HG02588 (cell line): ENCODE measurements at regions not wholly inside any gene's neighbourhood (a gene's known extent, or its start where the extent isn't known, plus 50 kb on each side); places are given as distances from the start of the nearest gene placed in this dataset.
"Not testable (repeated sequence)": the region's sequence is repeated elsewhere in the genome, so short reads cannot be mapped to it uniquely, and the experiment has no call there.

ENCODE experiments used
- ATAC-seq: cut with Tn5 transposase; IDR thresholded peaks from one replicate; pipeline ENCODE4 v1.9.1; 2021; ENCODE audit warnings: mild to moderate bottlenecking, moderate library complexity; ENCODE audit not compliant: unreplicated experiment

DNA sequence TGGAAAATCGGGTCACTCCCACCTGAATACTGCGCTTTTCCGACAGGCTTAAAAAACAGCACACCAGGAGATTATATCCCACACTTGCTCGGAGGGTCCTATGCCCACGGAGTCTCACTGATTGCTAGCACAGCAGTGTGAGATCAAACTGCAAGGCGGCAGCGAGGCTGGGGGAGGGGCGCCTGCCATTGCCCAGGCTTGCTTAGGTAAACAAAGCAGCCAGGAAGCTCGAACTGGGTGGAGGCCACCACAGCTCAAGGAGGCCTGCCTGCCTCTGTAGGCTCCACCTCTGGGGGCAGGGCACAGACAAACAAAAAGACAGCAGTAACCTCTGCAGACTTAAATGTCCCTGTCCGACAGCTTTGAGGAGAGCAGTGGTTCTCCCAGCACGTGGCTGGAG is 778.7 kb upstream of the HS3ST5 start:
- ATAC-seq, result not testable (repeated sequence)

DNA sequence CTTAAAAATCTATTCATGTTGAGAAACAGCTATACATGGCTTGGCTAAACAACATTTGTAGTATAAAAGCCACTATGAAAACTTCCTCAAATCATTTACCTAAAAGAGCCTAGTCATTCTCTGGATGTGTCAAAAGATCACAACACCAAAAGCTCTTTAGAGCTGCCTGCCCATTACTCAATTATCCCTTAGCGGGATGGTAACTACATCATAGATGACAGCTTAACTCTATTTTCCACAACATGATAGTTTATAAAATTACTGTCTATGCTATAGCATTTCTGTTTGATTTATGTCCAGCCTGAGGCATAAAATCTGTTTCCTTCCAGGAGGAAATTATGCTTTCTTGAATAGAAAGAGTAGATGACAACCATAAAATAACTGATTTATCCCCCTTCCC is 777.6 kb upstream of the HS3ST5 start:
- no peak for ATAC-seq

- no peak for ATAC-seq
Observed at GRCh38 chr6:115091461-115091860, 748.6 kb upstream of the HS3ST5 start.

DNA sequence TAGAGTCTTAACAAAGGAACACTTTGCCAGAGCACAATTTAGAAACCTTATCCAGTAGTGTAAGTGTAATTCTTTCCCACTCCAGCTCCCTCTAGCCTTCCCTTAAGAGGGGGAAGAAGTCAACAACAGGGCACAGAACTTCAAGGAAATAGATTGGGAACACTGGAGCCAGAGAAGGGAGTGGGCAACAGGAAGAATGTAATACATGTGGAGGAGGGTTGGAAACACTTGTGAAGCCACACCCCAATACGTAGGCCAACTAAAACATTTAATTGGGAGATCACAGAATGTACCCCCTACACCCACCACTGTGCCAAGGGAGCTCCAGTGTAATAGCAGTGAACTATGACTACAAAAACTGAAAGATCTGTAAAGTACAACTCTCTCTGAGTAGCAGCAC is 735.7 kb upstream of the HS3ST5 start:
- ATAC-seq, result no peak

GRCh38 chr6:115071962-115072361 is 729.1 kb upstream of the HS3ST5 start:
- ATAC-seq, result no peak

- no peak for ATAC-seq
Observed at GRCh38 chr6:115067690-115068447, 725.0 kb upstream of the HS3ST5 start.

DNA sequence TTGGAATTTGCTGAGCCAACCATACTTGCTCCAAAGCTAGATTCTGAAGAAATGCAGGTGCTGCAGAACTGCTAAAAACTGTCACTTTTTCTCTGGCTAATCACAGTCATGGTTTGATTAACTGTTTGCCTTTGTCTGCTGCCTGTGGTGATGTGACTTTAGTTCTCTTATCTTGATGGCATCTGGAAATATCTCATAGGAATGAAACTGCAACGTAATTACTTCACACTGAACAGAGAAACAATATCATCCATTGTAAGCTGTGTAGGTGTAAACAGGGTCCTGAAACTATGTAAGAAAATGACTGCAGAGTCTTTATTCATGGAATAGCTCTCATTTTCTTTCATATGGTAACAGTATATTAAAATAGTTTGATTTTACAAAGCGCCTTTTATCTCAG is 721.9 kb upstream of the HS3ST5 start:
- no peak for ATAC-seq

DNA sequence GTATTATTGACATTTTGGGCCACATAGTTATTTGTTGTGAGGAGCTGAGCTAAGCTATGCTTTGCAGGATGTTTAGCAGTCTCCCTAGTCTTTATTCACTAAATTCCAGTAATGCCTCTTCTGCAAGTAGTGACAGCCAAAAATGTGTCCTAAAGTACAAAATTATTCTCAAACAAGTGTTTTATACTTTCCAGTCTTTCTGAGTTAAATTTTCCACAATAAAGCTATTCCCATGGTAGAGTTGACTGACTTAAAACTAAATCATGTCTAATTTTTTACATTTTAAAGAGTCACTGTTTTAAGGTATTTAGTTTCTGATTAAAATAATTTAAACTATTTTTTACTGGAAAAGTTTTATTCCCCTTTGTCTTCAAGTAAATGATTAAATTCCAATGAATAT is 717.8 kb upstream of the HS3ST5 start:
- ATAC-seq, result no peak

DNA sequence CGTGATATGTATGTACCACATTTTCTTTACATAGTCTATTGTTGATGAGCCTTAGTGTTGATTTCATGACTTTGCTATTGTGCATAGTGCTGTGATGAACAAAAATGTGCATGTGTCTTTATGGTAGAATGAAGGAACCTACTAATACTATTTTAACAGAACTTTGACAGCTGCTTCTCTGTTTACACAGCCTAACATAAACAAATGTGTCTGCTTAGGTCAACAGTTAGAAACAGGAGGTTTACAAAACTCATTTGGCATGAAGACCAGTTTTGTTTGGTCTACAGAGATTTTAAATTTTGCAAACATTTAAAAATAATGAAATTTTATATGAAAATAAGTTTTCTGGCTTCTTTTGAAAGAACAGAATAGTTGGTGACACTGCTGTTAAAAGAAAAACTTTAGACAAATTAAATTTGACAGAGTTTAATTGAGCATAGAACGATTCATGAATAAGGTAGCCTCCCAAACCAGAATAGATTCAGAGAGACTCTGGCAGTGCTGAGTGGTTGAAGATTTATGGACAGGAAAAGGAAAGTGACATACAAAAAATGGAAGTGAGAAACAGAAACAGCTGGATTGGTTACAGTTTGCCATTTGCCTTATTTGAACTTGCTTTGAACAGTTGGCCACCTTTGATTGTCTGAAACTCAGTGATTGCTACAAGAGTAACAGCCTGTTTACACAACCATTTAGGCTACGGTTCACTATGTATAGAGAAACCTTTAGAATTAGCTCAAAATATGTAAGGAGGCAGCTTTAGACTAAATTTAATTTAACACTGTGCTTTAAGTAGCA is 715.8 kb upstream of the HS3ST5 start:
- no peak for ATAC-seq

DNA sequence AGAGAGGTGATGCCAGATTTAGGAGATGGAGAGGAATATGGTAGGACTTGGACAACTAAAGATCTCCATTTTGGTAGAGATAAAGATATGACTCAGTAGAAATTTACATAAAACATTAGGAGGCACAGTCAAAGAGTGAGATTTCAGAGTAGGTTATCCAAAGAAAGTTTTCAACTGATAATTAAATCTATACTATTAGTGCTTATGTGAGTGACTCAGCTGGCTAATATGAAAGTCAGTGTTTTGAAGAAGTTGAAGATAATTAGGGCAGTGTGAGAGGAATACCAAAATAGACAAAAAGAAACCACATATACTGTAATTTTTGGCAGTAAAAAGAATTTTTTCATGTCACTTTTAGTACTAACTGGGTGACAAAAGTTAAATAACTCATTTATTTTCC is 712.8 kb upstream of the HS3ST5 start:
- no peak for ATAC-seq

DNA sequence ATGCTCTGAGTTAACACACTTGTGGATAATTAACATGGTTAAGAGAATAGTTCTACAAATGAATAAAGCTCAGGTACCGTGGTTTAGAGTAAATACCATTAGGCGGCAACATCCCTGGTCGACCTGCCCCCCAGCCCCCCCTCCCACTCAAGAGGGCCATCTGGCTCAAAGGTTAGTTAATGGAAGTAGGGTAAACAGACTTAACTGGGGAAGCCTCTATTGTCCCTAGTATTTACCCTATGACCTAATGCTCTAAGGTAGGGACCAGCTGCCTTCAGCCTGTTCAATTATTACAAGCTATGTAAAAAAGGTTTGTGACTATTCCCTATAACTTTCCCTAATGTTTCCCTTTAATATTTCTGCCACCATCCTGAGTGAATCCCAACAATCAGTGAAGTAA is 711.4 kb upstream of the HS3ST5 start:
- not testable (repeated sequence) for ATAC-seq

DNA sequence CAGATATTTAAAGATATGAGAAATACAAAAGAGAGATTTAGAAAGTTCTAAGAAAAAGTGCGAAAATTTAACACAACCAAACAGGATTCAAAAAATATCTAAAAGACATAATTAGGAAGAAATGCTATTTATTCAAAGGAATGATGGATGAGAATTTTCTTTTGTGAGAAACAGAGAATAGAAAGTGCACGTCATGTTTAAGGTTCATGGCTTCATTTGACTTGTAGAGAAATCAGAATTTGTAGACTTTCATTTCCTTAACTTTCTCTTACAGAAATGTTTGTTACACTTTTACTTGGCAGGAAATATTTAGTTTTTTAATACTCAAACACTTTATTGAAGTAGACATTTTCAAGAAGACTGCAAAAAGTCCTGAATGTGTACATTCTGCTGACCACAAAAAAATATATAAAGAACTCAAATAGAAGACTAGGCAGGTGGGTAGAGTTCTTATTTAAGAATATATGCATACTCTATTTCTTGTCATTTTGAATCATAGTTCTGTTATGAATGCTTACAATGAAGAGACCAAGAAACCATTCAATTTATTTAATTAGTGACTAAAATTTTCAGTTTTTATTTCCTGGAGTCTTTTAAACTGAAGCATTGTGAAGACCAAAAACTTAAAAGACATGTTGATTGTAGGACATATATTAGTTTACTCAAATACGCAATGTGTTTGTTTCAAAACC is 710.5 kb upstream of the HS3ST5 start:
- ATAC-seq, result no peak

DNA sequence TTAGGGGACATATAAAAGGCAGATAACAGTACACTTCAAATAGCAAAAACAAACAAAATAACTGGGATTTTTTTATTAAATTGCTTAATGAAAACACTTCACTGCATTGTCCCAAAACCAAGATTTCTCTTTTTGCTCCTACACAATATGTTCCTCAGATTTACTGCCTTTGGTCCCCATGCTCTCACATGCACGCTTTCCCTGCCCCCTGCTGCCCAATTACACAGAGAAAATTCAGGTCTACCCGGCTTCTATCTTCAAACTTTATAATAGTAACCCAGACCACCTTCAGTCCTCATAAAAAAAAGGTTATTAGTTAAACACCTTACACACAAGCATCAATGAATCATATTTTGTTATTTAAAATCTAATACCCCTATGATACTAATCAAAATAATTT is 673.8 kb upstream of the HS3ST5 start:
- no peak for ATAC-seq

DNA sequence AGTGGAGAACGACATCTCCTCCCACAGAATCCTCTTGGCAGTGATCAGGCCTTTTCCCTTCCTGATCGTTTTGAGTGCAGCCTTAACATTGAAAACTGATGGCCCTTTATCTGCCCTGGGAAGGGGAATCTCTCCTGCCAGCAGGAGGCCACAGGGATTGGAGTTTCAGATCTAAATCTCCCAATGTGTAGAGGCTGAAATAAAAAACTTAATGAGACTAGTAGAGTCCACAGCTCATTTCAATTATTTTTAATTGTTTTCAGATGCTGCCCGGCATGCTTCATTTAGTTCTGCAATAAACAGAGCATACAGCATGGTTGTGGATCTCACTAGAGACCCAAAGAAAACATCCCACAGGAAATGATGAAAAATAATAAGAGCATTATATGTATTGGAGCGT is 662.2 kb upstream of the HS3ST5 start:
- ATAC-seq, result no peak

DNA sequence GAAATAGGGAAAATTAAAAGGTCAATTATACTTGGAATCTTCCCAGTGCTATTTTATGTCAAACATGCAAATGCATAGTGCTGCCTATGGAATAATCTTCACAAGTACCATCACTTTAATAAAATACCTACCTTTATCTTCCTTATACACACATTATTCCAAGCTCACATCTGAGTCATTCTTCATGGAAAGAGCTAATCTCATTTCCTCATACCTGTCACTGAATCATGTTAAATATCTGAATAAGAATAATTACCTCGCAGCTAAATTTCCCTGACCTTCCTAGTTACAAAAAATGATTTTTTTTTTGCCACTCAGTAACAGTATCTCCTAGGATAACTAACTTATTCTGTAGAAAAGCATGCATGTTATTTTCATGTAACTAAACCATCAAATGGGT is 661.4 kb upstream of the HS3ST5 start:
- ATAC-seq, result no peak

DNA sequence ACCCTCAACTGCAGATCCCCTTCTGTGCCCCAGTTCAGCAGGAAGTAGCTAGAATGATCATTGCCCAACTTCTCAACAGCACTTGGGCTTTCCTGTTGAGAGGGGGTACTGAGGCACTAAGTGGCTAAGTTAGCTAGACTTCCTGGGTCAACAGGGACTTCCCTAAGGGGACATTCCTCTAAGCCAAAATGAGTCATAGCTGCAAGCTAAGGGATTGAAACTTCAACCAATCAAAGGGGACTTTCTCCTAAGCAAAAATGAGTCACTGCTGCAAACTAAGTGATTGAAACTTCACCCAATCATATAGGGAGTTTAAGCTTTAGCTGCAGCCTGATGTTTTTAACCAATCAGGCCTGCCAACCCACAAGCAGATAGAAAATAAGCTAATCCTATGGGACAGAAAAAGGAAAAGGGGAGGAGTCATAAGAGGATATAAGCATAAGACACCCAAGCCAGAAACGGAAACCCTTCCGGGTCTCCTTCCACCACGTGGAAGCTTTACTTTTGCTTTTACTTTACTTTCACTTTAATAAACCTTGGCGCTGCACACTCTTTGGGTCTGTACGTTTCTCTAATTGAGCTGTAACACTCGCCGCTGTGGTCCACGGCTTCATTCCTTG is 659.0 kb upstream of the HS3ST5 start:
- ATAC-seq, result no peak

DNA sequence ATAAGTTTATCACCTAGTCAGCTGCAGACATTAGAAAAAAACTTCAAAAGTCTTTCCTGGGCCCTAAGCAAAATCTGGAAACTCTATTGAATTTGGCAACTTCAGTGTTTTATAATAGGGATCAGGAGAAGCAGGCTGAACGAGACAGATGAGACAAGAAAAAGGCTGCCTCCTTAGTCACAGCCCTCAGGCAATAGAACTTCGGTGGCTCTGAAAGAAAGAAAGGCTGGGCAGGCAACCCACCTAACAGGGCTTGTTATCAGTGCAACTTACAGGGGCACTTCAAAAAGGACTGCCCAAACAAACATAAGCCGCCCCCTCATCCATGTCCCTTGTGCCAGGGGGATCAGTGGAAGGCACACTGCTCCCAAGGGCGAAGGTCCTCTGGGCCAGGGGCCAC is 657.9 kb upstream of the HS3ST5 start:
- ATAC-seq, result no peak

GRCh38 chr6:114998492-114998891 is 655.7 kb upstream of the HS3ST5 start:
- no peak for ATAC-seq

GRCh38 chr6:114997813-114998292 is 655.0 kb upstream of the HS3ST5 start:
- peak; percentile 67 for ATAC-seq

DNA sequence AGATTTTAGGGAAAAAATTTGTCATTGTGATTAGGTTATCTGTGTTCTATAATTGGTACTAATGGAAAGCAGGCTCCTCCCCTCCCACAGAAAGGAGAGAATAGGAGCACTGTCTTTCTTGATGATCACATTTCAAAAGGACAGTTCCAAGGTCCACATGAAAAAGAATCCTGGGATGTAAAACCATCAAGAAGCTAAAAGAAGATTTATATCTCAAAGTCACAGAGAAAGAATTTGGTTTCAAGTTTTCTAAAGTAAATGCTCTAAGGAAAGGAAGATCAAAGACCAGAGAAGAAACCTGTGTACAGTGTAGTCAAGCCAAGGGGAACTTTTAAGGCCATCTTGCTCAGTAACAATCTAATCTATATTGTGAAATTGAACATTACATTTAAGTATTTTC is 652.7 kb upstream of the HS3ST5 start:
- ATAC-seq, result no peak

DNA sequence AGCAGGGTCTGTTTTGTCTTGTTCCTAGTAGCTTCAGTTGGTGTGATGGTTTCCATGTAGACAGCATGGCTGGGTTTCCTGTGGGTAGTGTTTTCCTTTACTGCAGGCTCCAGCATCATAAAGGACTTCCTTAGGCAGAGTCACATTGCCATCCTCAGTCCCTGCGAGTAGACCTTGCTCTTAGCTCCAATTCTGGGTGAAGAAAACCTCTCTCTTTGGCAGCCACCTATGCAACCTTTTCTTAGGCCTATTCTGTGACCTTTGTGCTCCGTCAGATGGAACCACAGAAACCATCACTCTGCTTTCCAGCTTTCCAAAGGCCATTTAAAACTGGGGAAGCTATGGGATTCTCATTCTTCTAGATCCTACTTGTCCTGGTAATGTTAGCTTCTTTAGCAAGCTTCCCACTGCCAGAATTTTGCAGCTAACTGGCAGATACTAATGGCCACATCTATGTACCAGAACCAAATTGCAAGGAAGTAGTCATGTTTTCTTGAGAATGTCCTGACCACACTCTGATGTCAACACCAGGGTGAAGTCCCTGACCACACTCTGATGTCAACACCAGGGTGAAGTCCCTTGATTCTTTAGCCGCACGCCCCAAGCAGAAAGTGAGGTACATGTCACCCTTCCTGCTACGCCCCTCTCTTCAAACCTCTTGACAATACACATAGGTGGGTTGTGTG is 646.6 kb upstream of the HS3ST5 start:
- ATAC-seq, result peak; percentile 99
